ENCODE measurements at regions not wholly inside any gene's neighbourhood (a gene's known extent, or its start where the extent isn't known, plus 50 kb on each side); places are given as distances from the start of the nearest gene placed in this dataset.

DNA sequence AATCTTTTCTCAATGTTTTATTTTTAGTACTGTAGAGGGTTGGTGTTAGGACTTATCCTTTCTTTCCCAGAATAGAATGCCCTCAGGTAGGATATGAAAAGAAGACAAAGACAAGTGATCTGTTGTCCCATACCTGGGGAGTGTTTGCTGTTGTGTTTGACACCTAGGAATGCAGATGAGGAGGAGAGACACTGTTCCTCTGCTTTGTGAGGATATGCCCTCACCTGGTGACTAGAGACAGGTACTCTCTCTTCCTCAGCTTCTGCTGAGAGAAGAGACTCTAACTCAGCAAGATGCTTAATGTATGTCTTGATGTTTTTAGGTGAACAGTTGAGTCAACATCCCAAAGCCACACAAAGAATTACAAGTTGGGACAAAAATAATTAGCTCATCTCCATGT lies 468.4 kb downstream of the PRR16 start:
- no peak overlapping the region for H3K27ac ChIP-seq (ENCODE audit: extremely low read length, insufficient read depth, low read length)
- no peak overlapping the region for H3K4me2 ChIP-seq (ENCODE audit: low read depth, low read length)
- DNase-seq (ENCODE audit: low spot score): no peak
- no peak for FAIRE-seq
- POLR2A ChIA-PET: no interaction called here
- H3K9ac ChIP-seq (ENCODE audit: insufficient read depth, low read depth, low read length): no peak overlapping the region
- no peaks in the 10 kb centered on the region for H3K27me3 ChIP-seq (ENCODE audit: control insufficient read depth in 1 of 2, insufficient read depth in 2 of 2, low read length in 2 of 2)
- in situ Hi-C loops (cut with HindIII; ENCODE audit: extremely low pct_ligation_motif_present, low pct_unique_long_range_greater_than_20kb) (no loop called here), intact Hi-C loops (cut with micrococcal nuclease; ENCODE audit: unreplicated experiment) (no loop called here)
- H4K20me1 ChIP-seq (ENCODE audit: insufficient read depth, low read length): no peaks in the 10 kb centered on the region
- CTCF ChIA-PET (ENCODE audit: low intra/inter-chr PET ratio, low total read pairs): no interaction called here
- H3K4me3 ChIP-seq (replicated peaks in 1 of 3; ENCODE audit: insufficient read depth in 1 of 3, low read depth in 2 of 3, low read length in 3 of 3): no peak overlapping the region
- H3K9me3 ChIP-seq (ENCODE audit: low read length): no peaks in the 10 kb centered on the region
- no peaks in the 10 kb centered on the region for H3K79me2 ChIP-seq (ENCODE audit: insufficient read depth, low read length)
- no peaks in the 10 kb centered on the region for H3K4me1 ChIP-seq (ENCODE audit: insufficient read depth, low read length)
- H3K36me3 ChIP-seq (replicated peaks in 1 of 2; ENCODE audit: control insufficient read depth in 1 of 2, insufficient read depth in 2 of 2, low read length in 2 of 2): no peaks in the 10 kb centered on the region
- H2AFZ ChIP-seq (ENCODE audit: low read length): no peak overlapping the region
- no peak for ATAC-seq
- no TSS peak for BruUV-seq (replicated peaks)
- TF ChIP-seq SIN3B (IDR thresholded peaks at IDR 0.05; ENCODE audit: low read length) (no peak), CBX1 (IDR thresholded peaks at IDR 0.05; ENCODE audit: low read depth) (no peak), TCF12 (IDR thresholded peaks at IDR 0.05) (no peak), TCF12 (CRISPR knock-in tag; IDR thresholded peaks at IDR 0.05) (no peak), ZNF749 (CRISPR knock-in tag; IDR thresholded peaks at IDR 0.05; ENCODE audit: borderline replicate concordance) (no peak), KLF12 (CRISPR knock-in tag; IDR thresholded peaks at IDR 0.05; ENCODE audit: borderline replicate concordance) (no peak), ZNF747 (CRISPR knock-in tag; IDR thresholded peaks at IDR 0.05; ENCODE audit: borderline replicate concordance) (no peak), ZNF792 (CRISPR knock-in tag; IDR thresholded peaks at IDR 0.05) (no peak), RFX1 (IDR thresholded peaks at IDR 0.05) (no peak), PAX8 (CRISPR knock-in tag; IDR thresholded peaks at IDR 0.05; ENCODE audit: borderline replicate concordance) (no peak)
- TF ChIP-seq, protein P1, sequence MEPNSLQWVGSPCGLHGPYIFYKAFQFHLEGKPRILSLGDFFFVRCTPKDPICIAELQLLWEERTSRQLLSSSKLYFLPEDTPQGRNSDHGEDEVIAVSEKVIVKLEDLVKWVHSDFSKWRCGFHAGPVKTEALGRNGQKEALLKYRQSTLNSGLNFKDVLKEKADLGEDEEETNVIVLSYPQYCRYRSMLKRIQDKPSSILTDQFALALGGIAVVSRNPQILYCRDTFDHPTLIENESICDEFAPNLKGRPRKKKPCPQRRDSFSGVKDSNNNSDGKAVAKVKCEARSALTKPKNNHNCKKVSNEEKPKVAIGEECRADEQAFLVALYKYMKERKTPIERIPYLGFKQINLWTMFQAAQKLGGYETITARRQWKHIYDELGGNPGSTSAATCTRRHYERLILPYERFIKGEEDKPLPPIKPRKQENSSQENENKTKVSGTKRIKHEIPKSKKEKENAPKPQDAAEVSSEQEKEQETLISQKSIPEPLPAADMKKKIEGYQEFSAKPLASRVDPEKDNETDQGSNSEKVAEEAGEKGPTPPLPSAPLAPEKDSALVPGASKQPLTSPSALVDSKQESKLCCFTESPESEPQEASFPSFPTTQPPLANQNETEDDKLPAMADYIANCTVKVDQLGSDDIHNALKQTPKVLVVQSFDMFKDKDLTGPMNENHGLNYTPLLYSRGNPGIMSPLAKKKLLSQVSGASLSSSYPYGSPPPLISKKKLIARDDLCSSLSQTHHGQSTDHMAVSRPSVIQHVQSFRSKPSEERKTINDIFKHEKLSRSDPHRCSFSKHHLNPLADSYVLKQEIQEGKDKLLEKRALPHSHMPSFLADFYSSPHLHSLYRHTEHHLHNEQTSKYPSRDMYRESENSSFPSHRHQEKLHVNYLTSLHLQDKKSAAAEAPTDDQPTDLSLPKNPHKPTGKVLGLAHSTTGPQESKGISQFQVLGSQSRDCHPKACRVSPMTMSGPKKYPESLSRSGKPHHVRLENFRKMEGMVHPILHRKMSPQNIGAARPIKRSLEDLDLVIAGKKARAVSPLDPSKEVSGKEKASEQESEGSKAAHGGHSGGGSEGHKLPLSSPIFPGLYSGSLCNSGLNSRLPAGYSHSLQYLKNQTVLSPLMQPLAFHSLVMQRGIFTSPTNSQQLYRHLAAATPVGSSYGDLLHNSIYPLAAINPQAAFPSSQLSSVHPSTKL (CRISPR knock-in tag; IDR thresholded peaks at IDR 0.05): no peak
